ENCODE measurements at regions not wholly inside any gene's neighbourhood (a gene's known extent, or its start where the extent isn't known, plus 50 kb on each side); places are given as distances from the start of the nearest gene placed in this dataset.

DNA sequence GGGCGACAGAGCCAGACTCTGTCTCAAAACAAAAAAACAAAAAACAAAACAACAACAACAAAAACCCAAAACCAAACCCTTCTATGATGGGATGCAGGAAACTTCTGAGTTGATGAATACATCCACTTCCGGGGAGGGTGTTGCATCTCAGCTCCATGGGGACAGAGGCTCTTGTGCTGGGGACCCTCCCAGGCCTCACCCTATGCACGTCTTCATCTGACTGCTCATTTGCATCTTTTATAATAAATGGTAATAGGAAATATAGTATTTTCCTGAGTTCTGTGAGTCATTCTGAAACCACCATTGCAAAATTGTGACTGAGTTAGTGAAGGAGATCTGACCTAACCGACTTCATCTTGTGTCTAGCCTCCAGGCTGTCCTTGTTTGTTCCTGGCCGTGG, 109.5 kb upstream of the SLC28A3 start:
- DNase-seq (ENCODE audit: low spot score) (no peak), FAIRE-seq (no peak)

DNA sequence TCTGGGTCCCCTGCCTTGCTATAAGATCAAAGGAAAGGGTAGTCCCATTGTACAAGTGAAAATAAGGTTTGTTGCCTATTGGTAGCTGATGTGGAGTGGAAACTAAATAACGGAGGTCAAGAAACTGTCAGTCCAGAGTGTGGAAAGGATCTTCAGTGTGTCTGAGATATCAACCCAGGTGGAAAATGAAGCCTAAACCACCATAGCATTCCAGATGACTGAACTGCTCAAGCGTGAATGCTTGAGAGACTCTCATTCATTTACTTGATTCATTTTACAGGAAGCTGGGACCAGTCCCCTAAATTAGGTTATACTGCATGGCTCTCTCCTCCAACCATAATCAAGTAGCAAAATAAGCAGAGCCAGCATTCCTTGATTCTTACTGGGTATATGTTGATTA, 116.0 kb upstream of the SLC28A3 start:
- no peak for FAIRE-seq
- DNase-seq (ENCODE audit: low spot score): no peak

DNA sequence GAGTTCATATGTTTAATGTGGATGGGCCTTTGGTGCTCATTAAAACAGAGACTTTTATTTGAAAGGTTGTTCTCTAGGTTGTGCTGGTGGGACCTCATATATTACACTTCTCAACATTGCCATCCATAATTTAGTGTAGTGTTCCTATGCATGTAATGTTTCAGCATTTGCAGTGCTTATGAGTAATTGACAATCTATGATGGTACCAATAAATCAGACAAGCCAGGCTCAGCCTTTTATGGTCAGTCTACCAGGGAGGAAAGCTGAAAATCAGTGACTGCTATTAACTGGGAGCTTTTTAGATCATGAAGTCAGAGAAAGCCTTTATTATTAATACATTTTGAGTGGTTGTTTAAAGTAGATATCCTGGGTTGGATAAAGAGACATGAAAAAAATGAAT, 120.1 kb upstream of the SLC28A3 start:
- FAIRE-seq: no peak

DNA sequence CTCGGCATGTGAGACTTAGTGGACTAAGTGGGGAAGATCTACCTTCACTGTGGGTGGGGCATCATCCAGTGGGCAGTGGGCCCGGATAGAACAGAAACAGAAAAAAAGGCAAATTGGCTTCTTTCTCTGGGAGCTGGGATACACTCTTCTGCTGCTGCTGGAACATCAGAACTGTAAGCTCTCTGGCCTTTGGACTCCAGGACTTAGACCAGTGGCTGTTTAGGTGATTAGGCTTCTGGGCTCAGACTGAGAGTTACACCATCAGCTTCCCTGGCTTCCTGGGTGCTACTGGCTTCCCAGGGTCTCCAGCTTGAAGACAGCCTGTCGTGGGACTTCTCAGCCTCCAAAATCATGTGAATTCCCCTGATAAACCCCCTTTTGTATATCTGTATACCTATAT, 122.7 kb upstream of the SLC28A3 start:
- FAIRE-seq: no peak
- DNase-seq (ENCODE audit: low spot score): no peak

More for the DNA sequence above, 120.1 kb upstream of the SLC28A3 start:
- DNase-seq (ENCODE audit: low spot score): no peak

DNA sequence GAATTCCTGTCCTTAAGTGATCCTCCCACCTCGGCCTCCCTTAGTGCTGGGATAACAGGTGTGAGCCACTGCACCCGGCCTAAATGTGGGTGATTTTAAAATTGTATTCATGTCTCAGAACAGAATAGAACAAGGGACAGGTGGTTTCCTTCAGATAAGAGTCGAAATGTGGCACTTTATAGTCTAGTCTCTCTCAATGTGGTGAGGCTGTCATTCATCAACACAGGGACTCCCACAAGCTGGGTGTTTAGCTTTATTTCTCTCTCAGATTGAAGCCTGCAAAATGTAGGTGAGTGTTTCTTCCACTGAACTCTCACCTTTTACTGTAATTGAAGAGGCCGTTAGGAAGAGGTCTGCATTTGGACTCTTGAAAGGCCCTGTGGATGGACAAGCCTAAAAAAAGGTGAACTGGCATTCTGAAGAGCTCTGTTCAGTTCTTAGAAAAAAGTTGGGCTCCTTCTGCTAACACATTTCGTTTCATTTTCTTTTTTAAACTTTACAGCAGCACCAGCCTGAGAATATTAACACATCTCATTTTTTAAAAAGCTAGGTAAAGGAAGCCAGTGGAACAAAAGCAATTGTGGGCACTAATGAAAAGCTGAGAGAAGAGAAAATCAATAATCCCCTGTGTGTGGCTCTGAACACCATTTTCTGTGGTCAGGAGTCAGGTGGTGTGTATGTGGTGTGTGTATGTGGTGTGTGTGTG, 126.2 kb upstream of the SLC28A3 start:
- no peak for FAIRE-seq
- DNase-seq (ENCODE audit: low spot score): no peak

DNA sequence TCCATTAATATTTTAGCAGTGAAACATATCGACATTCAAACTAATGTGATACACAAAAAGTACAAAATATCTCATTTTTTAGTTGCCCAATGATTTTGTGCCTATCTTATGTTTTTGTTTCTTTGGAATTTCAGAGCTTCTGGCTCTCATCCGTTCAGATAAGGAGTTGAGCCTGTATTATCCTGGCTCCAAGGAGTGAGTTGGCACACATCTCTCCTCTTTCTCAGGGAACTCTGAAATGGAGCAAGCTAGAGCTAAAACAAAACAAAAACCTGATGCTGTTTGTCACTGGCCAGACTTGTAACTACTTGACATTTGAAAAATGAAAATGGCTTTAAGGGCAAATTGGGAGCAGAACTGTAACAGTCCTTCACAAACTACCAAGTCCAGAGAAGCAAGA, 131.3 kb upstream of the SLC28A3 start:
- no peak for FAIRE-seq
- DNase-seq (ENCODE audit: low spot score): no peak

DNA sequence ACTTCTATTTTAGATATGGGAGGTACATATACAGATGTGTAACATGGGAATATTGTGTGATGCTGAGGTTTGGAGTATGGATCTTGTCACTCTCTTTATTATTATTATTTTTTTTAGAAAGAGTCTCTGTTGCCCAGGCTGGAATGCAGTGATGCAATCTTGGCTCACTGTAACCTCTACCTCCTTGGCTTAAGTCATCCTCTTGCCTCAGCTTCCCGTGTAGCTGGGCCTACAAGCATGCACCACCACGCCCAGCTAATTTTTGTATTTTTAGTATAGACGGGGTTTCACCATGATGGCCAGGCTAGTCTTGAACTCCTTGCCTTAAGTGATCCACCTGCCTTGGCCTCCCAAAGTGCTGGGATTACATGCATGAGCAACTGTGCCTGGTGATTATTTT, 138.4 kb upstream of the SLC28A3 start:
- no peak for DNase-seq (ENCODE audit: low spot score)
- FAIRE-seq: no peak

DNA sequence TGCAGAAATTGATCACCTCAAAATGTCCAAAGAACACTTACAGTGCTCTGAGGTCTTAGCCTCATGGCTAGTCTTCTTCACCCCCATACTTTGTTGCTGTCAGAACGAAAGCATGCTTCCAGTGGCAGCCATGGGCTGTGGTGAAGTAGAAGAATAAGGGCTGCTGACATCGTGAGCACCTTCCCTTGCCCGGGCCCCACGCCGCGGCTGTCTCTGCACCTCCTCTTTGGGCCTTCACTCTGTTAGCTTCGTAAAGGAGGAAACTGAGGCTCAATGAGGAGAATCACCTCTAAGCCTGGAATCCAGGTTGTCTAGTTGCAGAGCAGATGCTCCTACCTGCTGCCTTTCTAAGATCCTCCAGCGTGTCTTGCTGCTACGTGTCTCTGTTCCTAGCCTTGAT, 139.5 kb upstream of the SLC28A3 start:
- FAIRE-seq: no peak
- no peak for DNase-seq (ENCODE audit: low spot score)

DNA sequence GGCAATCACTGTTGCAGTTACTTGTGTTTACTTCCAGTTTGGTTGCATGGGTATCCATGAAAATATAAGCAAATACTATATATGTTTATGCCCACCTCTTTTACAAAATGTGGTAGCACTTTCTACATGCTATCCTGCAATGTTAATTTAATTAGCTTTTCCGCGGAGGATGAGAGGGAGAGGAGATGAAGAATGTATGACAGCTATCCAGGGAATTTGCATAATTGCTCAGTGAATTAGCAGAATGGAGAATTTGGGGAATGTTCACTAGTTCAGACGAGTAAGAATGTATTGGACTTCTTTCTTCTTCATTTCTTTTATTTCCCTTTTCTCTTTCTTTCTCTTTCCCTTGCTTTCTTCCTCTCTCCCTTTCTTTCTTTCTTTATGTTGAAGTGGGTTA, 140.7 kb upstream of the SLC28A3 start:
- no peak for FAIRE-seq

DNA sequence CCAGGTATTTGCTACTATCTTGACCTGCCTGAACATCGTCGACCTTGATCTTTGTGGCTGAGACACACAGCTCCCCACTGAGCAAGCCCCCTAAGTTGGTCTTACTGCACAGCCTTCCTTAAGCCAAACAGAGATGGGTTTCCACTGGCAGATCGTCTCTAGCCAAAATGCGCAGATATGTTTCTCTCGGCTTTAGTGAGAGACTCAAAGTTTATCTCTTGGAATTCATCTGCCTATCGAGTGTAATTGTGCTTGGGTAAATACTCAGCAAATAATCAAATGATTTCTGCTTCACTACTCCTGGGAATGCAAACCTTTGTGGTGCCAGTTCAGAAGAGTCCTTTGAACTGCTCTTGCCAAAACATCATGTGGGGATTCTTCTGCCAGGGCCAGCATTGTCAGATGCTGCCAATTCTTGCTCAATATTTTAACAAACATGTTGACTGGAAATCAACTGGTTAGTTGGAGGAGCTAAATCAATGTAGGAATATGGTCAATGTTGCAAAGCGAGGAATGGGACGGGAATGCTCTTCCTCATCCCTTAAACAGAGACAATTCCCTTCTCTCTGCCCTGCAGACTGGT, 141.2 kb upstream of the SLC28A3 start:
- no peak for FAIRE-seq
- no peak for DNase-seq (ENCODE audit: low spot score)

More for the DNA sequence above, 140.7 kb upstream of the SLC28A3 start:
- no peak for DNase-seq (ENCODE audit: low spot score)

DNA sequence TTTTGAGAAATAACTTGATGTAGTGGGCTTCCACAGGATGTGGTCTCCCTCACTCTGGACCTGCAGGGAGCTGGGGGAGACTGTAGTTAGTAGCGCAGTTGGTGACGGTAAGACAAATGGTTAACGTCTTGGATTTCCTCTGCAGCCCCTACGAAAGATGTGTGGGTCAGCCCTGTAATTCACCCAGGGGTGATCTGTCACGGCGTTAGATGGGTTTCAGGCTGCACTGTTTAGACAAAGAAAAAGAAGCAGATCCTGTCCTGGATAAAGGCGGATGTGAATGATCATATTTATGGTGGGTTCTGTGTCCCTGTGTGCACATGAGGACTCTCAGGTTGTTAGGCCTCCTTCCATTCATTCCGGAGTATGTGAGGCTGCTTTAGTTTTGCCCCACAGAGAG, 142.0 kb upstream of the SLC28A3 start:
- no peak for FAIRE-seq
- DNase-seq (ENCODE audit: low spot score): no peak

DNA sequence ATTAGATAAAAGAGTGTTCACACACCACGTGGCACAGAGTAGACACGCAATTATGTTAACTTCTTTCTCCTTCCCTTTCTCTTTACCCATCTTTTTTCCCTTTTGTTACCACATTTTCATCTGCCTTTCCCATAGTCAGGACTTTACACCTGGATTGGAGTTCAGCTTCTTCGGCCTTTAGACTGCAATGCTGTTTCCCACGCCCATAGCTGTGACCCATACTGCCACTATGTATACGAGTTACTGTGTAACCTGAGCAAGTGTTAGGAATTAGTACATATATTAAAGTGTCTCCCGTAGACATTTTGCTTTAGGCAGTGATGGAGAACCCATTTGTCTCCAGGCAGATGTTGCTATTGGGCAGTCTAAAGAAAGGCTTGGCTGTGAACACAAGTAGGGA, 143.6 kb upstream of the SLC28A3 start:
- DNase-seq (ENCODE audit: low spot score): no peak

DNA sequence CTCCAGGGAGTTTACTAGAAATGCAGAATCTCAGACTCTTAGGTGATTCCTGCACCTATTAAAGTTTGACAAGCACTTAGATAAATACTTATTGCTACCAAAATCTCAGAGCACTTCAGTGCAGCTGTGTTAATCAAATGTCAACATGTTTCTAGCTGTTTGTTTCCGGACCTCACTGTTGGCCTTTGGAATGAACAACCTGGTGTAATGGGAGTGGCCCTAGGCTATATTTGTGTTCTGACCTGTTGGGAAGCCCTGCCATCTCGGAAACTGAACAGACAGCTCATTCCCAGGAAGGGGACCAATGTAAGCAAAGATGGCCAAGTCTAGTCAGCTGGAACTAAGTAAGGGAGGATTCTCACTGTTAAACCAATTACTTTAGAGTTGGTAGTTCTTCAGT, 145.0 kb upstream of the SLC28A3 start:
- DNase-seq (ENCODE audit: low spot score) (no peak), FAIRE-seq (no peak)

More for the DNA sequence above, 143.6 kb upstream of the SLC28A3 start:
- FAIRE-seq: no peak

DNA sequence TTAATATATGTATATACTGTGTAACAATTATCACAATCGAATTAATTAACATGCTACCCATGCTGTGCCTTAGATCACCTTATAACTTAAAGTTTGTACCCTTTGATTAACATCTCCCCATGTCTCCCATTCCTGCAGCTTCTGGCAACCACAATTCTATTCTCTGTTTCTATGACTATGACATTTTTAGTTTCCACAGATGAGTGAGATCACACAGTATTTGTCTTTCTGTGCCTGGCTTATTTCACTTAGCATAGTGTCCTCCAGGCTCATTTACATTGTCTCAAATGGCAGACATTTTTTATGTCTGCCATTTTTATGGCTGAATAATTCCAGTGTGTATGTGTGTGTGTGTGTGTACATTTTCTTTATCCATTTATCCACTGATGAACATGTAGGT, 146.1 kb upstream of the SLC28A3 start:
- DNase-seq (ENCODE audit: low spot score): no peak
- no peak for FAIRE-seq

DNA sequence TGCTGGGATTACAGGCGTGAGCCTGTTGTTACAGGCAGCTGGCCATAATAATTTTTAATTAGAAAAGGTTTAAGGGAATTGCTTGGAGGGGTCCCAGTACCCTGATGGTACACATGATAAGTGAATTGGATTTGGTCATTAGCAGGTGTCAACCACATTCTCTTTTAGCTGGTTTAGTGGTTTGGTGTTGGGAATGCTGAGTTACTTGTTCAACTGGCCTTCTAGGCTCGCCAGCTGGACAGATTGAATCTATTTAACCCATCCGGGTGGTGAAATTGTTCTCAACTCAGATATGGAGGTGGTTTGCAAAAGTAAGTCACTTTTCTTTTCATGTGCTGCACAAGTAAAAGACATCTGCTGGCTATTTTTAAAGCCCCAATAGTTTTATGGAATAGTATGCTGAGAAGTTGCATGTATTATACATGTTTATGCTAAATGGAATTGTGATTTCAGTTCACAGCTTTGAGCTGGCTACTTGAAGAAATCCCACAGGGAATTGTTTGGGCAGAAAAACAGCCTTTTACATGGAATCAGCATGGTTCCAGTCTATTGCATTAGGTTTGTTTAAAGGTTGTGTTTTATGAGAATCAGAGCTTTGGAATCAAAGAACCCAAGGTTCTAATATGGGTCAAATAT, 149.8 kb upstream of the SLC28A3 start:
- DNase-seq (ENCODE audit: low spot score): no peak
- FAIRE-seq: no peak

DNA sequence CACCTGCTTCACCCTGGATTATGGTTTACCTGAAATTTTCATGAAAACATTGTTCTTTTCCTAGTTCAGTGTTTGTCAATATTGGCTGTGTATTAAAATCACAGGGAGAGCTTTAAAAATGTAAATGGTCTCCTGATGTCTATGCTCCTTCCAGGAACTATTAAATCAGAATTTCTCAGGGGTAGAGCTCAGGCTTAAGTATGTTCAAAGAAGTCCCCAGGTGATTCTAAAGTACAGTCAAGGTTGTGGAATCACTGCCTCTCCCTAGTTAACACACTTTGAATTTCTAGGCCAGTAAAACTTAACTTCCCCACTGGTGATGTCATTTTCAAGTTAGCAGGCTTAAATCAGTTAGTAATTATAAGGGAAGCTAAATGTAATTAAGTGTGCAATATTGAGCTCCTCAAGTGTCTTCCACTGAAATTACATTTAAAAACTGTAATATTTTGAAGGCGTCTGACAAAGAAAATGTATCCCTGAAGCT, 150.3 kb upstream of the SLC28A3 start:
- FAIRE-seq (no peak), DNase-seq (ENCODE audit: low spot score) (no peak)

DNA sequence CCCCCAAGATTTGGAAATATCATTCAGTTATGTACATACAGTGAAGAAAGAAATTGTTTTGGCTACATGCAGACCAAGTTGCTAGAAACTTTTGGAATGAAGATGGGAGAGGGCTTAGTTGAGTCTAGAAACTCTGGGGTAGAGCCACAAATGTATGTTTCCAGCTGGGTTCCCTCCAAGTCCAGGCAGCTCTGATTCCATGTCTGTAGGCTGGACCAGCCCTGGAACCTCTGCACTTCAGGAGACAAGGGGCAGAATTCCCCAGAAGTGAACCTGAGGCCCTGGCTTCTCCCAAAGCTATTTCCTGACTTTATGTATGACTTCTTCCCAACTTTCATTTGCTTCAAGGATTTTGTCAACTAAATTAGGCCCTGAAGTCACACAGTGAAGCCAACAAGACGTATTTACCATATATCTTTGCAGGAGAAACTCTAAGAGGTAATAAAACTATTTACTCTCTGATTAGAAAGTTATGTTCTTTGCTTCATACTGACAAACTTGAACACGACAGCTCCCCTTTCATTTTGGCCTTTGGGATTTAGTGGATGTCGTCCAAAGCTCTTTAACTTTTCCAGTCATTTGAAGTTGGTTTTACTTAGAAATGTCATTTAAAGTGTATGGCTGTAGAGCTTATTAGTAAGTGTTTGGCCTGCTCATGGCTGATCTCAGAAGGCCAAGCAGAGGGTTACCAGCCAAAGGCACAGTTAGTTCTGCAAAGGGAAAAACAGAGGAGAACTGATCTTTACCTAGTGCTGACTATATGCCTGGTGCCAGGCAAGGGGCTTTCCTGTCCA, 152.0 kb upstream of the SLC28A3 start:
- DNase-seq (ENCODE audit: low spot score) (no peak), FAIRE-seq (no peak)

DNA sequence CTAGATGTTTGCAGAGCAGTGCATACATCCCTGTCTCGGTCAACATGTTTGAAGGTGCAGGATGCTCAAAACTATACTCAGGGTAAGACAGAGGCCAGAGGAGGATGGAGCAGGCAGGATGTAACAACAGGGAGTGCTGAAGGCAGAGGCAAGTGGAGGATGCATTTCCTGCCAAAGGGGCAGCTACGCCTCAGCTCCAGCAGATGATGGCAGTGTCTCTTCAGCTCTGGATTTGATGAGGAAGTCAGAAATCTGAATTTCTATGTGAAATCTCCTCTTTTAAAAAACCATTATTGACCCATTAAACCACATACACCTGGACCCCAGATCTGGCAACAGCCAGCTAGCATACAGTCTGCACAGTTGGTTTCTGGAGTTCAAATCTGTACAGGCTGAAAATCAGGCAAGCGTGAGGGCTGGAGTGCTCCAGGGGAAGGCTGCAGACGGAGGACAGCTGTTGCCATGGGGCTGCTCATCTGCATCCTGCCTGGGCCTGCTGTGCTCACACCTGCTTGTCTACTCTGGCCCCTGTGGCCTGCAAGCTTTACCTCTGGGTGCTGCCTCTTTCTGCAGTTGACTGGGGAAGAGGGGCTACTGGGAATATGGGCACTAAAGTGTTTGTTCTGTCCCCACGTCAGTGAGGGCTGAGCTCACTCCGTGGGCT, 152.9 kb upstream of the SLC28A3 start:
- FAIRE-seq (no peak), DNase-seq (ENCODE audit: low spot score) (no peak)

DNA sequence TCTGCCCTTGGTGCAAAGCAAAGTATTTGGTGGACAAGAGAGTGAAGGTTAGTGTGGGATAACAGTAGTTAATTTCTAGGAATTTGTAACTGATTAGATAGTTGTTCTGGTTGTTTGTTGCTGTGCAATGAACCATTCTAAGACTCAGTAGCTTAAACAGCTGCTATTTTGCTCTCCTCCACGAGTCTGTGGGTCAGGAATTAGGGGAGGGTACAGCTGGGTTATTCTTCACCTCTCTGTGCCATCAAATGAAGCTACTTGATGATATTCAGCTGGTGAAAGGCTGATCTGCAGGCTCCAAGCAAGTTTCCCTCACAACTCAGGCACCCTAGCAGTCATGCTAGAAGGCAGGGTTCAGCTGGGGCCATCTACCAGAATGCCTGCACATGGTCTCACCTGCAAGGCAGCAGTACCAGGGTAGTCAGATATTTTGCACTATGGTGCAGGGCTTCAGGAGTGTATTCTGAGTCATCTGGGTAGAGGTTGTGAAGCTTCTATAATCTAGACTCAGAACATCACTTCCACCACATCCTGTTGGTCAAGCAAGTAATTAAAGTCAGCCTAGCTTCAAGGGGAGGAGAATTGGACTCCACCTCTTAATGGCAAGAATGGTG, 159.5 kb upstream of the SLC28A3 start:
- FAIRE-seq (no peak), DNase-seq (ENCODE audit: low spot score) (no peak)

DNA sequence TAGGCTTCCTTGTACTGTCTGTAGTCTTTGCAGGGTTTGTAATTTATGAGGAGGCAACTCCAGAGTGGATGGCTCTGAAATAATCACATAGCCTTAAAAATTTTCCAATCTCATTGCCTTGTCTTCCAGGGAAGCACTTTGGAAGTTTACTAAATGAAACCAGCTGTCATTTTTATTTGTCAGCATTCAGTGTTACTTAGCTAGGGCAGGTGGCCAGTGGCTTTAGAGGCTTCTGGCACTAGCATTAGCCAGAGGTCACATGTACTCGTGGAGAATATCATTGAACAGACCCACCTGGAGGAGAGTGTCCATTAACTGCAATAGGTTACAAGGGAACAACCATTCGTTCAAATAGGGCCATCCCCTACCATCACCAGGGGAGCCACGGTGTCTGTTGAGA, 160.3 kb upstream of the SLC28A3 start:
- no peak for FAIRE-seq
- no peak for DNase-seq (ENCODE audit: low spot score)

DNA sequence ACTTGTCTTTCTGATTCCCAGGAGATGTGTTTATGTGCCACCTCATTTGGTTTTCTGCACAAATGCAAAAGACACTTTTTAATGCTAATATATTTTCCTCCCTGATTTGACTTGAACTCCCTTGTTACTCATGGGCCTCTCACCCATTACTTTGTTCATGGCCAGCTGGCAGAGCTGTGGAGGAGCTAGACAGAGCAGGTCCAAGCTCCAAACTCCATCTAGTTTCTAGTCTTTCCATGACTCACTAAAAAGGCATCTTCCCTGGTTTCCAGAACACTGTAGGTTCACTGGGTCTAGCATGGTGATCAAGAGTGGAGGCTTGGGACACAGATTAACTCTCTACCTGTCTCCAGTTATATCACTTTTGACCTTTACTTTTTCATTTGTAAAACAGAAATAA, 161.0 kb upstream of the SLC28A3 start:
- FAIRE-seq (no peak), DNase-seq (ENCODE audit: low spot score) (no peak)
